ENCODE measurements at regions not wholly inside any gene's neighbourhood (a gene's known extent, or its start where the extent isn't known, plus 50 kb on each side); places are given as distances from the start of the nearest gene placed in this dataset.

DNA sequence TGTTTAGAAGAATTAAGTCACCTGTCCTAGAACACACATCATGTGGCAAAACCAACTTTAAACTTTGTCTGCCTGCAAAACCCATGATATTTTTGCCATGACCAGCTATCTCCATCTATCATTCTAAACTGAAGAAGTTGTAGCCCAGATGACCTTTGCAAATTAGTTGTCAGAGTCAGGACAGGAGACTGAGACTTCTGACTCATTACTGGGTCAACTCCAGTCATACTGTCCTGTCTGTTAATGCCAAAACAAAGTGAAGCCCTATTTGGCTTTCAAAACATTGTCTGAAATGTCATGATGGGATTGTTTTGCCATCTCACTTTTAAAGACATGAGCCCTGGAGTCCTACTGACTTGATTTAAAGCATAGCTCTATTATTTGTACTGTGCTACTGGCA, 365.7 kb upstream of the CPEB2 start:
- TF ChIP-seq, protein P1, sequence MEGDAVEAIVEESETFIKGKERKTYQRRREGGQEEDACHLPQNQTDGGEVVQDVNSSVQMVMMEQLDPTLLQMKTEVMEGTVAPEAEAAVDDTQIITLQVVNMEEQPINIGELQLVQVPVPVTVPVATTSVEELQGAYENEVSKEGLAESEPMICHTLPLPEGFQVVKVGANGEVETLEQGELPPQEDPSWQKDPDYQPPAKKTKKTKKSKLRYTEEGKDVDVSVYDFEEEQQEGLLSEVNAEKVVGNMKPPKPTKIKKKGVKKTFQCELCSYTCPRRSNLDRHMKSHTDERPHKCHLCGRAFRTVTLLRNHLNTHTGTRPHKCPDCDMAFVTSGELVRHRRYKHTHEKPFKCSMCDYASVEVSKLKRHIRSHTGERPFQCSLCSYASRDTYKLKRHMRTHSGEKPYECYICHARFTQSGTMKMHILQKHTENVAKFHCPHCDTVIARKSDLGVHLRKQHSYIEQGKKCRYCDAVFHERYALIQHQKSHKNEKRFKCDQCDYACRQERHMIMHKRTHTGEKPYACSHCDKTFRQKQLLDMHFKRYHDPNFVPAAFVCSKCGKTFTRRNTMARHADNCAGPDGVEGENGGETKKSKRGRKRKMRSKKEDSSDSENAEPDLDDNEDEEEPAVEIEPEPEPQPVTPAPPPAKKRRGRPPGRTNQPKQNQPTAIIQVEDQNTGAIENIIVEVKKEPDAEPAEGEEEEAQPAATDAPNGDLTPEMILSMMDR (IDR thresholded peaks at IDR 0.05; ENCODE audit: low read depth, low read length) = no peak
- peak in 1 of 2 donors; percentile 6 for DNase-seq (ENCODE audit: low read depth in 2 of 2)
- no peak overlapping the region for H3K4me3 ChIP-seq (replicated peaks in 1 of 2; ENCODE audit: low read depth in 2 of 2, low read length in 2 of 2)

DNA sequence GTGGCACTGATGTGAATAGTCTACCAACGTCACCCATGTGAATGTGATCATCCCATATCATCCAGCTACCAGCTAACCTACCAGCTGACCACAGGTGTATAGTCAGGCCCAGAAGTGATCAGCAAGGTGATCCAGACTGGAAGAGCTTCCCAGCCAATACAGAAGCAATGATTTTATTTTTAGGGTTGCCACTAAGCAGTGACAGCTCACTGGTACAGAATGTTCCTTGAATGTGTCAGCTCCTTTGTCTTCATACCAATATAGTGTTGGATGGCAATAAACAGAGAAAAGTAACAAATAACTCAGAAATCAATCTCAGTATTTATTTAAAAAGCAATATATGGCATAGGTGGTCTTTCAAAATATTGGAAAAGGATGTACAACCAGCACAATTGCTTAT, 361.8 kb upstream of the CPEB2 start:
- TF ChIP-seq, protein P1 (IDR thresholded peaks at IDR 0.05; ENCODE audit: low read depth, low read length) = no peak
- peak in 1 of 2 donors; percentile 14 for DNase-seq (ENCODE audit: low read depth in 2 of 2)

DNA sequence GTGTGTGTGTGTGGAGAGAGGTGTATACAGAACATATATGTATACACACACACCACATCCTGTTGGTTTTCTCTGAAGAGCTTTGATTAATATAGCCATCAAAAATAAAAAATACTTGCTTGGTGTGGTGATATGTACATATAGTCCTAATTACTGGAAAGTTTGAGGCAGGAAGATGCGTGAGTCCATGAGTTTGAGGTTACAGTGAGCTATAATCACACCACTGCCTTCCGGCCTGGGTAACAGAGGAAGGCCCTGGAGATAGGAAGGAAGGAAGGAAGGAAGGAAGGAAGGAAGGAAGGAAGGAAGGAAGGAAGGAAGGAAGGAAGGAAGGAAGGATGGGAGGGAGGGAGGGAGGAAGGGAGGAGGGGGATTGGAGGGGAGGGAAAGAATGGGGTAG, 360.4 kb upstream of the CPEB2 start:
- H3K4me3 ChIP-seq (replicated peaks in 1 of 2; ENCODE audit: low read depth in 2 of 2, low read length in 2 of 2) = no peak overlapping the region
- TF ChIP-seq, protein P1 (IDR thresholded peaks at IDR 0.05; ENCODE audit: low read depth, low read length) = no peak
- no peak for DNase-seq (ENCODE audit: low read depth in 2 of 2)

More for the DNA sequence above, 361.8 kb upstream of the CPEB2 start:
- H3K4me3 ChIP-seq (replicated peaks in 1 of 2; ENCODE audit: low read depth in 2 of 2, low read length in 2 of 2) = no peak overlapping the region

DNA sequence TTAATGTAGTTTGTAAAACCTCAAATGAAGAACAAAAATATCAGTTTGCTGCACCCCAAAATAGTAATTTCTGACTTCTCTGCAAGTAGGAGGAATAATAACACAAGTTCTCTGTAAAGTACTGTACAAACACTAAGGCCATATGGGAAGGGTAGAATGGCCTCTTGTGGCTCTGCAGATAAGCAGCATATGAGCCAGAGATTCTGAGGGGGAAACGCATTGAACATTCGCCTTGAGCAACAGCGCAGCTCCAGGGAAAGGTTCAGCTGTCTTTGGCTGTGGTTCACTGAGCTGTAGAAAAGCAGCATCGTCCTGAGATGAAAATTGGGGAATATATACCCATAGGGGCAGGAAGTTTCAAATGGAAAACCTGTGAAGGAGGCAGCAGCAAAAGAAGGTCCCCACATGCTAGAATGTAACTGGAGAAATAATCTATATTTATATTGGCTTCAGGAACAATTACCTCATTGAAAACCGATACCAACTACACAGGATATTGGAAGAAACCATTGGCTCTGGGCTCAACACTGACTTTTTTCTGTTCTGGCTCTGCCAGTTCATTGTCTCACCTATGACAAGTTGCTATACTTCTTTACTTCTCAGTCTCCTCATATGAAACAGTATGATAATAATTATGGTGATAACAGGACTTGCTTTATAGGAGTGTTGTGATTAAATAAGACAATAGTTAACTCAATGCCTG, 357.6 kb upstream of the CPEB2 start:
- TF ChIP-seq, protein P1 (IDR thresholded peaks at IDR 0.05; ENCODE audit: low read depth, low read length) = no peak
- no peak overlapping the region for H3K4me3 ChIP-seq (replicated peaks in 1 of 2; ENCODE audit: low read depth in 2 of 2, low read length in 2 of 2)
- no peak for DNase-seq (ENCODE audit: low read depth in 2 of 2)

DNA sequence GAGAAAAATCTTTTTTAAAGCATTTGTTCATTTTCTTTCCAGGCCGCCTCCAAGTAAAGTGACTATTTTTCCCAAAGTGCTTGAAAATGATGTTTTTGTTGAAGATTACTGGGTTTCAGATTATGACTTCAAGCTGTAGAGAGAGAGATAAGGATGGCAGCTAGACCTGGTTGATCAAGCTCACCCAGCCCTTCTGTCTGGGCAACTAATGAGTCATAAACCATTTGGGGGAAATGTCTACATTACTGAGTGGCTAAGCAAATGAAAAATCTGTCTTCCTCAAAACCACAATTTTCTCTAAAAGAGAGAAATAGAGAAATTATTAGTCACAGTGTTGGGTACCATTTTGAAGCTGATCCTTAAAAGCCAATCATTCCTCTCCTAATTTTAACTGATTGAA, 355.4 kb upstream of the CPEB2 start:
- H3K4me3 ChIP-seq (replicated peaks in 1 of 2; ENCODE audit: low read depth in 2 of 2, low read length in 2 of 2) = no peak overlapping the region
- peak in 1 of 2 donors; percentile 56 for DNase-seq (ENCODE audit: low read depth in 2 of 2)
- TF ChIP-seq, protein P1 (IDR thresholded peaks at IDR 0.05; ENCODE audit: low read depth, low read length) = no peak

DNA sequence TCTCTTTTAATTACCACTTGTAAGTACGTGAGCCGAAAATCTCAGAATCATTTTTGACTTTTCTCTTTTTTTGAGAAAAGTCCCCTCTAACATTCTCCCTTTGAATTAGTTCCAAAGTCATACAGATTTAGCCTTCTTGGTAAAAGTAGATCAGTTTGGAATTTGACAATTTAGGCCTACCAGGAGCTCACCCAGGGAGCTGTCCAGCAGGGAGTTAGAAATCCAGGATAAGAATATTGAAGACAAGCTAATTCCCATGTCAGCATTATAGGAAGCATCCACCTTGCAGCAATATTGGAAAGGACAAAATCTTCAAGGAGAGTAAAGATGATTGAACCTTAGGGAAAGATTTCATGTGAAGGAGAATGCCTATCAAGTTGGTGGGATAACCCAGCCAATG, 352.2 kb upstream of the CPEB2 start:
- no peak overlapping the region for H3K4me3 ChIP-seq (replicated peaks in 1 of 2; ENCODE audit: low read depth in 2 of 2, low read length in 2 of 2)
- TF ChIP-seq, protein P1 (IDR thresholded peaks at IDR 0.05; ENCODE audit: low read depth, low read length) = no peak
- peak in 1 of 2 donors; percentile 19 for DNase-seq (ENCODE audit: low read depth in 2 of 2)

DNA sequence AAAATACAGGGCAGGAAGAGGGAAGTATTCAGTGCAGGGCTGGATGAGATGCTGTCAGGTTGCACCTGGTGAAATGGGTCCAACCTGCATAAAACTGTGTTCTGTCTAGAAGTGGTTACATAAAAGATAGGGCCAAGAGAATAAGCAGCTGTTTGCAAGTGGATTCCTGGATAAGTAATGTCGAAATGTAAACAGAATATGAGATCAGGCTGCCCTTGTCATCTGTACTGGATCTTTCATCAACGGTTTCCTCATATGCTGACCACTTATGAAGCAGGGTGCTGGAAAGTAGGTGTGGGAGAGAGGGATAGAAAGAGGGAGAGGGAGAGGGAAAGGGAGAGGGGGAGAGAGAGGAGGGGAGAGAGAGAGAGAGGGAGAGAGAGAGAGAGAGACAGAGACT, 349.8 kb upstream of the CPEB2 start:
- DNase-seq (ENCODE audit: low read depth in 2 of 2) = peak in 1 of 2 donors; percentile 6
- no peak overlapping the region for H3K4me3 ChIP-seq (replicated peaks in 1 of 2; ENCODE audit: low read depth in 2 of 2, low read length in 2 of 2)
- TF ChIP-seq, protein P1 (IDR thresholded peaks at IDR 0.05; ENCODE audit: low read depth, low read length) = no peak

All from cardiac fibroblast (primary cell).